HG02943 (cell line): ENCODE measurements at regions not wholly inside any gene's neighbourhood (a gene's known extent, or its start where the extent isn't known, plus 50 kb on each side); places are given as distances from the start of the nearest gene placed in this dataset.
A peak's percentile ranks its signal among the peaks of the same experiment; 100 is the strongest.

Source experiments
- ATAC-seq: cut with Tn5 transposase; IDR thresholded peaks from one replicate; pipeline ENCODE4 v1.9.1; 2021; ENCODE audit warnings: mild to moderate bottlenecking, low read depth, moderate library complexity; ENCODE audit not compliant: unreplicated experiment

- ATAC-seq: no peak
These were observed 55.7 kb downstream of the CXCR4 start for GRCh38 chr2:136062066-136062837.

DNA sequence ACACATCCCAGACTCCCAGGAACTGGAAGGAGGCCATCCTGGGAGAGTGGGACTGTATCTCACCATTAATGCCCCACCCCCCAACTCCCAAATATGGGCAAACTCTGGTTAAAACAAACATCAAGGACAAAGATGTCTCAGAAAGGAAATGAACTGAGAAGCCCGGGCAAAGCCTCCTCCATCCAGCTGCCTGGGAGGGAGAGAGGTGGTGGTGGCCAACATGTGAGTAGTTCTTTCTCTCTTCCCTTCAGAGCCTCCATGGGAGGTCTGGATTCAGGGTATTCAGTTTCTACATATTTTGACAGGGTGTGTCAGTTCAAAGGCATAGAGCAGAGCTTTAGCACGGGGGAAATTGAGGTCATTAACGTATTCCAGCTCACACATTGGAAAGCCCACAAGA, 57.5 kb downstream of the CXCR4 start:
- ATAC-seq: no peak

DNA sequence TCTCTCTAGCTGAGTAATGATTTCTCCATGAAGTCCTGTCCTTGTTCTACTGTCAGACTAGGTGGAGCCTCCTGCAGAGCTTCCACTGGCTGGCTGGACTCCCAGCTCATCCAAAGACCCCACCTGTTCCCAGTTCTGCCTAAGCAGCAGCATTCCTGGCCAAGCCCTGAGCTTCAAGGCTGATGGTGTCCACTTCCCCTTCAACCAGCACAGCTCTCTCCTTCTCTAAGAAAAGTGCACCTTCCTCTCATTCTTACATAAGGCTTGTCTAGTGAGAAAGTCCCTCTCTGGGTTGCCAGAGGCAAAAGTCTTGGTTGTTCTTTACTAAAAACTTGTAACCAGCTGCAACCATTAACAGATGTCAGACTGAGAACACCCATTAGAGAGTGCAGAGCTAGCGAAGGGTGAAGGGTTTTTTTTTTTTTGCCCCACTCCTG, 58.9 kb downstream of the CXCR4 start:
- peak; percentile 47 for ATAC-seq

GRCh38 chr2:136058262-136058661, 59.7 kb downstream of the CXCR4 start:
- no peak for ATAC-seq

GRCh38 chr2:136057802-136058140, 60.2 kb downstream of the CXCR4 start:
- no peak for ATAC-seq

DNA sequence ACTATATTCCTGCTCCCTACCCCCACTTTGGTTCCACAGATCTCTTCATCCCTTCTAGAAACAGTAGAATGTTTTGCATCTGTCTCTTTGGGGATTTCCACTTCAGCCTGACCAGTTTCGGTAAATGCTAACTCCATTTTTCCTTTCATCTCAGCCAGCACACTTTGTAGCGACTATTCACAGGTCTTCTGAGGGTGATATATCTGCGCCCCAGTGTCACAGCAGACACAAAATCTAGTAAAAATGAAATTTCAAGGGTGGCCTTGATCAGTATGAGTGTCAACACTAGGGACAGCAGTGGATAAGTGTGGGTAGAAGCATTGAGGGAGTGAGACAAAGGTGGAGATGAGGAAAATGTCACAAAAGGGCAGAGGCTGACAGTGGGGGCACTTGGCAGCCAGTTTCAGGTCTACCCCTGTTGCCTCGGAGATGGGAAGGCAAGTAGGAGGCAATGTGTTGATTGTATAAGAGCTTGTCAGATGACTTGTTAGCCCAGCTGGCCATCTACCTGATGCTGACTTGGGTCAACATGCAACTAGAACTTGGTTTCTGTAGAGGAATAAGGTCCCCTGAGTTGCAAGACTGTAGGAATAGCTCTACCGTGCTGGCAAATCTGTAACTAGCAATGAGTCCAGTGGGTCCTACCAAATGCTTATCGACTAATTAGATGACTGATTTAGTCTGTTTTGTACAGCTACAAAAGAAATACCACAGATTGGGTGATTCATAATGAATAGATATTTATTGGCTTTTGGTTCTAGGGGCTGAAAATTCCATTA, 60.7 kb downstream of the CXCR4 start:
- peak; percentile 45 for ATAC-seq

- ATAC-seq: no peak
These were observed 61.8 kb downstream of the CXCR4 start for GRCh38 chr2:136055929-136056688.

- no peak for ATAC-seq
These were observed 63.1 kb downstream of the CXCR4 start for GRCh38 chr2:136054856-136055255.

GRCh38 chr2:136052369-136053362, 65.3 kb downstream of the CXCR4 start:
- ATAC-seq: no peak

- no peak for ATAC-seq
These were observed 66.3 kb upstream of the DARS1 start for GRCh38 chr2:136051725-136052048.

- peak; percentile 46 for ATAC-seq
These were observed 65.7 kb upstream of the DARS1 start for GRCh38 chr2:136051001-136051724.

DNA sequence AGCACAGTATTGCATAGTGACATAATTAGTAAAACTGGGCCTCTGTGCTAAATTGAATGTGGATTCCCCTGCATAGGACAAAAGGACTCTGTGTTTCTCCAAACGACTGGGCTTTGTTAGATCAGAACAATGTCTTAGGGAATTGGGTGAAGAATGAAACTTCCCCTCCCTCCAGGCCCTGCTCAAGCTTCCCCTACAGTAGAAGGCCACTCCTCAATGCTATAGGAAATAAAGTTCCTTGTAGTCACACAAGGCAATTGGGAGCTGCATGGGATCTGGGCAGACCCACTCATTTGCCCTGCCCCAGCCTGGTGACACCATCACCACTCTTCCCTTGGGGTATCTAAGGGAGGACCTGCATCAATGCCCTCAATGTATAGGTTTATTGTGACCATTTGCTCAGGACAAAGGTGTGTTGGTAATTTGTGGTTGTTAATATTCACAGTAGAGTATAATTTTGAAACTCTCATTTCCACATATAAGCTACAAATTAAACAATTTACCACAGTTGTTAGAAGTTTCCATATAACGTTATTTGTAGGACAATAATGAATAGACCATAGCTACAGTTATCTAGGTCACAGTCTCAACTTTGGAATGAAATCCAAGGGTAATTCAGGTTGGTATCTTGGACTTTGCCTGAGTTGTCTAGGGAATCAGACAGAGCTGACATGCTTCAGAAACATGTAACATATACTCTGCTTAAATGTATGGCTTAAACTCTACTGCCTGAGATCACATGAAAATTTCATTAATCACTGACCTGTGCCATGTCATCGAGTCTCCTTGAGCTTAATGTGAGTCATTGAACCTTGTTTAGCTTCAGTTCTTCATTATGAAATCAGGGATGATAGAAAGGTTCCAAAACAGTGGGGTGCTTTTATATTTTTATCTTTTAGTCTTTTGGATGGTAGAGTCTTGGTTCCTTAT, 64.8 kb upstream of the DARS1 start:
- ATAC-seq: no peak

- no peak for ATAC-seq
These were observed 63.8 kb upstream of the DARS1 start for GRCh38 chr2:136049011-136049742.

DNA sequence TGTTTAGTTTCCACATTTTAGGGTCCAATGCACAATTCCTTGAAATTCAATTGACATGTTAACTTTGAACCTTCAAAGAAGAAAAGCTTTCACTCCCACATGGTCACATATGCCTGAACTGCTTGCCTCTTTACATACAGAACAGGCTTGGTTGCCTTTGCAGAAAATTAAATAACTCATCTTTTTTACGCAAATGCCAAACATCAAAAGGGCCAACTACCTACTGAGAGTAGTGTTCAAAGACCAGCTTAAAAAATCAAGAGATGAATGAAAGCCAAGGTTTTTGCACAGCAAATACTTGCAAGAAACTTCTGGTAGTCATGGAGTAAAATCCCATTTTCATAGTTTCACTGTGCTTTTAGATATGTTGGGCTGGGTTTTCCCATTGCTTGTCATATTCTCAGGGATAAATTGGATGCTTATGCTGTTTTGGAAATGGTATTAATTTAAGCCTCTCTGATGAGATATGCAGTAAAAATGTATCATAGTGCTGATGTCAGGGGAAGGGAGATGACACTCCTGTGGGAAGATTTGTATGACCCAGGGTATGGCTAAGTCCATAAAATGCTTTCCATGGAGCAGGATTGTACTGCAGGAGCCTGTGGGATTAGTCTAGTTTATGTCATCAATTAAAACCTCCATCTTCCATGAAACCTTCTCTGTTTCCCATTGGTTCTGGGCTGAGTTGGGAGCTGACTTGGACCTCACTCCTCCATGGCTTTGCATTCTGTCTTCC, 60.6 kb upstream of the DARS1 start:
- ATAC-seq: no peak

DNA sequence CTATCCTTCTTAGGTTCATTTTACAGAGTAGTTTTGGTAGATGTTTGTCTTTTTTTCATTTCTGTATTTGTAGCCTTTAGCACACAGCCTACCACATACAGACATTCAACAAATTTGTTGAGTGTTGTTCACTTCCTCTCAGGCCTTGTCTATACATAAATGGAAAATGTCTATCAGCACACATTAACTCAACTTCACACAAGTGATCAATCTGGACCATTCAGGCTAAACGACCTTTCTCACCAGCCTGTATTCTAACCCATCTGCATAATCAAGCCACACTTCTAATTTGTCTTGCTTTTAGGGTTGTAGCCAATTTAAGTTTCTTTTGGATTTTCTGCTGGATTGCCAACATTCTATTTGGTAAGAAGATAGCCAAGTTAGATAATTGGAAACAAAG, 59.9 kb upstream of the DARS1 start:
- ATAC-seq: no peak
